HepG2 (cell line): ENCODE measurements at regions not wholly inside any gene's neighbourhood (a gene's known extent, or its start where the extent isn't known, plus 50 kb on each side); places are given as distances from the start of the nearest gene placed in this dataset.

Source experiments
- ARNTL ChIP-seq: sonication (generic); formaldehyde crosslinking; IDR thresholded peaks from 2 replicates; pipeline ENCODE4 v1.4.0; 2020; ENCODE audit warnings: mild to moderate bottlenecking, missing genetic modification reagents
- CHD4 ChIP-seq: fragments of 200-600 bp; sonication (generic); IDR thresholded peaks from 2 replicates; pipeline ENCODE4 v1.7.0; 2017; ENCODE audit warnings: mild to moderate bottlenecking, low read length, borderline replicate concordance
- GABPB1 ChIP-seq: IDR thresholded peaks from 2 replicates; pipeline ENCODE4 v1.6.1; 2016; ENCODE audit warnings: mild to moderate bottlenecking, missing genetic modification reagents, moderate library complexity, missing compliant biosample characterization
- MXI1 ChIP-seq: IDR thresholded peaks from 3 replicates; pipeline ENCODE4 v1.6.1; 2012; ENCODE audit warnings: low read depth, low read length, inconsistent platforms, borderline replicate concordance
- NR2C2 ChIP-seq: sonication (generic); formaldehyde crosslinking; IDR thresholded peaks from 2 replicates; pipeline ENCODE4 v1.4.0; 2020; ENCODE audit warnings: missing genetic modification reagents, mild to moderate bottlenecking, moderate library complexity, borderline replicate concordance
- POGK ChIP-seq: sonication (generic); formaldehyde crosslinking; conservative IDR thresholded peaks from 2 replicates; pipeline ENCODE4 v1.8.0; 2022; ENCODE audit warnings: mild to moderate bottlenecking, moderate library complexity, missing genetic modification reagents
- SAP130 ChIP-seq: IDR thresholded peaks from 2 replicates; pipeline ENCODE4 v1.6.1; 2016; ENCODE audit warnings: low read depth
- TBX3 ChIP-seq: fragments of 450-650 bp; IDR thresholded peaks from 2 replicates; pipeline ENCODE4 v1.6.1; 2017; ENCODE audit warnings: antibody characterized with exemption, mild to moderate bottlenecking, inconsistent platforms, borderline replicate concordance
- ZSCAN29 ChIP-seq: sonication (generic); formaldehyde crosslinking; conservative IDR thresholded peaks from 2 replicates; pipeline ENCODE4 v1.4.0; 2020; ENCODE audit warnings: mild to moderate bottlenecking, missing genetic modification reagents
- TF ChIP-seq, protein P1 (sequence below): sonication (generic); formaldehyde crosslinking; IDR thresholded peaks from 2 replicates; pipeline ENCODE4 v1.4.0; 2020; ENCODE audit warnings: missing genetic modification reagents
- TF ChIP-seq, protein P2 (sequence below): sonication (generic); formaldehyde crosslinking; IDR thresholded peaks from 2 replicates; pipeline ENCODE4 v1.5.1; 2020; ENCODE audit warnings: mild to moderate bottlenecking, missing genetic modification reagents
- TF ChIP-seq, protein P3 (sequence below): sonication (generic); formaldehyde crosslinking; IDR thresholded peaks from 2 replicates; pipeline ENCODE4 v1.5.0; 2020; ENCODE audit warnings: mild to moderate bottlenecking, missing genetic modification reagents, moderate library complexity

DNA sequence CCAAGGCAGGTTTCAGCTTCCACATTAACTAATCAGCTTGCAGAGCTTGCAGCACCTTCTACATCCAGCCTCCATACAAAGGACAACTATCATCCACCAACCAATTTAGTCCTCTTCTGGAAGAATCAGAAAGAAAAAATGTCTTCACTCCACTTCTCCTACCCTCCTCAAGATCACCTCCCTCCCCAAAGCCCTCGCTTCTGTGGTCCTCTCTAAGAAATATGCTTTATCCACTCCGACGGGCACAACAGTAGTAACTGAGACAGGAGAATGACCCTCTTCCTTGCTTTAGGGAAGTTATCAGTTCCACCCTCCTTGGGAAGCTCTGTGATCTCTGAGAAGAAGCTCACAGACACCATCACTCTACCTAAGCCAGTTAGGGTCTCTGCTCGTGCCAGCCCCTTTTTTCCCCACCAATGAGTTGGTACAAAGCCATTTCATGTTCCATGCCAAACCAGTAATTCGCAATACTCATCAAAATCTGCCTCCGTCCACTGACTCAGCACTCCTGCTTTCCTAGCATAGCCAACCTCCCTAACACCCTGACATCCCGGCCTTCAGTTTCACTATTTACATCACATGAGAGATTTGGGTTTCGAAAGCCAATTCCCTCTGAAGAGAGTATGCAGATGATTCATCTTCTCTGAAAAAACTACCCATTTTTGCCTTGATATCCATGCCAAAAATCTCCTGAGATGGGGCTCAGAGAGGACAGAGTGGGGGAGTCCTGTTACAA lies 114.1 kb upstream of the PKDCC start:
- TF ChIP-seq, protein P1, sequence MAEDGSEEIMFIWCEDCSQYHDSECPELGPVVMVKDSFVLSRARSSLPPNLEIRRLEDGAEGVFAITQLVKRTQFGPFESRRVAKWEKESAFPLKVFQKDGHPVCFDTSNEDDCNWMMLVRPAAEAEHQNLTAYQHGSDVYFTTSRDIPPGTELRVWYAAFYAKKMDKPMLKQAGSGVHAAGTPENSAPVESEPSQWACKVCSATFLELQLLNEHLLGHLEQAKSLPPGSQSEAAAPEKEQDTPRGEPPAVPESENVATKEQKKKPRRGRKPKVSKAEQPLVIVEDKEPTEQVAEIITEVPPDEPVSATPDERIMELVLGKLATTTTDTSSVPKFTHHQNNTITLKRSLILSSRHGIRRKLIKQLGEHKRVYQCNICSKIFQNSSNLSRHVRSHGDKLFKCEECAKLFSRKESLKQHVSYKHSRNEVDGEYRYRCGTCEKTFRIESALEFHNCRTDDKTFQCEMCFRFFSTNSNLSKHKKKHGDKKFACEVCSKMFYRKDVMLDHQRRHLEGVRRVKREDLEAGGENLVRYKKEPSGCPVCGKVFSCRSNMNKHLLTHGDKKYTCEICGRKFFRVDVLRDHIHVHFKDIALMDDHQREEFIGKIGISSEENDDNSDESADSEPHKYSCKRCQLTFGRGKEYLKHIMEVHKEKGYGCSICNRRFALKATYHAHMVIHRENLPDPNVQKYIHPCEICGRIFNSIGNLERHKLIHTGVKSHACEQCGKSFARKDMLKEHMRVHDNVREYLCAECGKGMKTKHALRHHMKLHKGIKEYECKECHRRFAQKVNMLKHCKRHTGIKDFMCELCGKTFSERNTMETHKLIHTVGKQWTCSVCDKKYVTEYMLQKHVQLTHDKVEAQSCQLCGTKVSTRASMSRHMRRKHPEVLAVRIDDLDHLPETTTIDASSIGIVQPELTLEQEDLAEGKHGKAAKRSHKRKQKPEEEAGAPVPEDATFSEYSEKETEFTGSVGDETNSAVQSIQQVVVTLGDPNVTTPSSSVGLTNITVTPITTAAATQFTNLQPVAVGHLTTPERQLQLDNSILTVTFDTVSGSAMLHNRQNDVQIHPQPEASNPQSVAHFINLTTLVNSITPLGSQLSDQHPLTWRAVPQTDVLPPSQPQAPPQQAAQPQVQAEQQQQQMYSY (CRISPR knock-in tag), result no peak
- TF ChIP-seq, protein P2, sequence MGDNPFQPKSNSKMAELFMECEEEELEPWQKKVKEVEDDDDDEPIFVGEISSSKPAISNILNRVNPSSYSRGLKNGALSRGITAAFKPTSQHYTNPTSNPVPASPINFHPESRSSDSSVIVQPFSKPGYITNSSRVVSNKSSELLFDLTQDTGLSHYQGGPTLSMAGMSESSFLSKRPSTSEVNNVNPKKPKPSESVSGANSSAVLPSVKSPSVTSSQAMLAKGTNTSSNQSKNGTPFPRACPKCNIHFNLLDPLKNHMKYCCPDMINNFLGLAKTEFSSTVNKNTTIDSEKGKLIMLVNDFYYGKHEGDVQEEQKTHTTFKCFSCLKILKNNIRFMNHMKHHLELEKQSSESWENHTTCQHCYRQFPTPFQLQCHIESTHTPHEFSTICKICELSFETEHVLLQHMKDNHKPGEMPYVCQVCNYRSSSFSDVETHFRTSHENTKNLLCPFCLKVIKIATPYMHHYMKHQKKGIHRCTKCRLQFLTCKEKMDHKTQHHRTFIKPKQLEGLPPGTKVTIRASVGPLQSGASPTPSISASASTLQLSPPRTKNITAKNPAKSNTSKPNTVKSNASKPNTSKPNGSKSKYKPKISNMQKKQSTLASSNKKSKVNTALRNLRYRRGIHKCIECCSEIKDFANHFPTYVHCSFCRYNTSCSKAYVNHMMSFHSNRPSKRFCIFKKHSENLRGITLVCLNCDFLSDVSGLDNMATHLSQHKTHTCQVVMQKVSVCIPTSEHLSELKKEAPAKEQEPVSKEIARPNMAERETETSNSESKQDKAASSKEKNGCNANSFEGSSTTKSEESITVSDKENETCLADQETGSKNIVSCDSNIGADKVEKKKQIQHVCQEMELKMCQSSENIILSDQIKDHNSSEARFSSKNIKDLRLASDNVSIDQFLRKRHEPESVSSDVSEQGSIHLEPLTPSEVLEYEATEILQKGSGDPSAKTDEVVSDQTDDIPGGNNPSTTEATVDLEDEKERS (CRISPR knock-in tag), result no peak
- TF ChIP-seq, protein P3, sequence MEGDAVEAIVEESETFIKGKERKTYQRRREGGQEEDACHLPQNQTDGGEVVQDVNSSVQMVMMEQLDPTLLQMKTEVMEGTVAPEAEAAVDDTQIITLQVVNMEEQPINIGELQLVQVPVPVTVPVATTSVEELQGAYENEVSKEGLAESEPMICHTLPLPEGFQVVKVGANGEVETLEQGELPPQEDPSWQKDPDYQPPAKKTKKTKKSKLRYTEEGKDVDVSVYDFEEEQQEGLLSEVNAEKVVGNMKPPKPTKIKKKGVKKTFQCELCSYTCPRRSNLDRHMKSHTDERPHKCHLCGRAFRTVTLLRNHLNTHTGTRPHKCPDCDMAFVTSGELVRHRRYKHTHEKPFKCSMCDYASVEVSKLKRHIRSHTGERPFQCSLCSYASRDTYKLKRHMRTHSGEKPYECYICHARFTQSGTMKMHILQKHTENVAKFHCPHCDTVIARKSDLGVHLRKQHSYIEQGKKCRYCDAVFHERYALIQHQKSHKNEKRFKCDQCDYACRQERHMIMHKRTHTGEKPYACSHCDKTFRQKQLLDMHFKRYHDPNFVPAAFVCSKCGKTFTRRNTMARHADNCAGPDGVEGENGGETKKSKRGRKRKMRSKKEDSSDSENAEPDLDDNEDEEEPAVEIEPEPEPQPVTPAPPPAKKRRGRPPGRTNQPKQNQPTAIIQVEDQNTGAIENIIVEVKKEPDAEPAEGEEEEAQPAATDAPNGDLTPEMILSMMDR, result no peak
- no peak for TF ChIP-seq SAP130 (CRISPR knock-in tag)
- TF ChIP-seq MXI1, result no peak
- TF ChIP-seq NR2C2 (CRISPR knock-in tag), result no peak
- TF ChIP-seq CHD4, result no peak
- no peak for TF ChIP-seq ZSCAN29 (CRISPR knock-in tag)
- TF ChIP-seq ARNTL (CRISPR knock-in tag), result no peak
- TF ChIP-seq POGK (CRISPR knock-in tag), result no peak
- no peak for TF ChIP-seq TBX3
- no peak for TF ChIP-seq GABPB1 (CRISPR knock-in tag)
